ENCODE measurements at regions not wholly inside any gene's neighbourhood (a gene's known extent, or its start where the extent isn't known, plus 50 kb on each side); places are given as distances from the start of the nearest gene placed in this dataset.

DNA sequence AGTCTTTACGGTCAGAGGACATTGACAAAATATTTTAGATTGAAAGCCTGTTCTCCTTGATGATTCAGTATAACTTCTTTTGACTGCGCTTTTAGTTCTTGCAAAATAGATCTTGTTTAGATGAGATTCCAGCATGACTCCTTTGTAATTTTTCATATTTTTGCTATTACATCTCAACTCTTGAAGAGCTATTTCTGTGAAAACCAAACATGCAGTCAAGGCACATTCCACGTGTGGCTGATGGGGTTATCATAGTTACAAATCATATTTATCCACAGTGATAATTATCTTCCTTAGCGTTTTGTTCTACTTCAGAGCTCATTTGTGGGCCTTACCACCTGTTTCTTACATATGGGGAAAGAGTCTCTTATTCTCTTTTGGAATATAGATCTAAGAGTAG is 238.8 kb upstream of the DMRT1 start:
- TF ChIP-seq, protein P1, sequence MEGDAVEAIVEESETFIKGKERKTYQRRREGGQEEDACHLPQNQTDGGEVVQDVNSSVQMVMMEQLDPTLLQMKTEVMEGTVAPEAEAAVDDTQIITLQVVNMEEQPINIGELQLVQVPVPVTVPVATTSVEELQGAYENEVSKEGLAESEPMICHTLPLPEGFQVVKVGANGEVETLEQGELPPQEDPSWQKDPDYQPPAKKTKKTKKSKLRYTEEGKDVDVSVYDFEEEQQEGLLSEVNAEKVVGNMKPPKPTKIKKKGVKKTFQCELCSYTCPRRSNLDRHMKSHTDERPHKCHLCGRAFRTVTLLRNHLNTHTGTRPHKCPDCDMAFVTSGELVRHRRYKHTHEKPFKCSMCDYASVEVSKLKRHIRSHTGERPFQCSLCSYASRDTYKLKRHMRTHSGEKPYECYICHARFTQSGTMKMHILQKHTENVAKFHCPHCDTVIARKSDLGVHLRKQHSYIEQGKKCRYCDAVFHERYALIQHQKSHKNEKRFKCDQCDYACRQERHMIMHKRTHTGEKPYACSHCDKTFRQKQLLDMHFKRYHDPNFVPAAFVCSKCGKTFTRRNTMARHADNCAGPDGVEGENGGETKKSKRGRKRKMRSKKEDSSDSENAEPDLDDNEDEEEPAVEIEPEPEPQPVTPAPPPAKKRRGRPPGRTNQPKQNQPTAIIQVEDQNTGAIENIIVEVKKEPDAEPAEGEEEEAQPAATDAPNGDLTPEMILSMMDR (IDR thresholded peaks at IDR 0.05), result no peak
- no peak for TF ChIP-seq POLR2A (IDR thresholded peaks at IDR 0.05)
- TF ChIP-seq EP300 (IDR thresholded peaks at IDR 0.05), result no peak
